ENCODE measurements at regions not wholly inside any gene's neighbourhood (a gene's known extent, or its start where the extent isn't known, plus 50 kb on each side); places are given as distances from the start of the nearest gene placed in this dataset.

DNA sequence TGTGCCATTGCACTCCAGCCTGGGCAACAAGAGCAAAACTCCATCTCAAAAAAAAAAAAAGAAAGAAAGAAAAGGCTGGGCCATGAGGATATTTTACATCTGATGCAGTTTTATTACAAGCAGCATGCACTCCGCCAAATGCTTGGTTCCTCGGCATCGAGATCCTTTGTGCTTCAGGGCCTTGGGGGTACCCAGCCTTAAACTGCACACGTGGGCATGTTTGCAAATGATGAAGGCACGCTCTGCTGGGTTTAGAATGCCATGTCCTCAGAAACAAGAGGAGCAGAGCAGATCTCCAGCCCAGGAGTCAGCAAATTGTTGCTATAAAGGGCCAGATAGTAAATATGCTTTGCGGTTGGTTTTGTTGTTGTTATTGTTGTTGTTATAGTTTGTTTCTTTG is 153.2 kb downstream of the KATNIP start:
- H3K4me1 ChIP-seq (ENCODE audit: control insufficient read depth in 2 of 3, insufficient read depth in 2 of 3, low read depth in 1 of 3, low read length in 3 of 3), result peaks cover 0 to 16% (median 0%) of the 10 kb centered on the region in 3 donors
- TF ChIP-seq, protein P1, sequence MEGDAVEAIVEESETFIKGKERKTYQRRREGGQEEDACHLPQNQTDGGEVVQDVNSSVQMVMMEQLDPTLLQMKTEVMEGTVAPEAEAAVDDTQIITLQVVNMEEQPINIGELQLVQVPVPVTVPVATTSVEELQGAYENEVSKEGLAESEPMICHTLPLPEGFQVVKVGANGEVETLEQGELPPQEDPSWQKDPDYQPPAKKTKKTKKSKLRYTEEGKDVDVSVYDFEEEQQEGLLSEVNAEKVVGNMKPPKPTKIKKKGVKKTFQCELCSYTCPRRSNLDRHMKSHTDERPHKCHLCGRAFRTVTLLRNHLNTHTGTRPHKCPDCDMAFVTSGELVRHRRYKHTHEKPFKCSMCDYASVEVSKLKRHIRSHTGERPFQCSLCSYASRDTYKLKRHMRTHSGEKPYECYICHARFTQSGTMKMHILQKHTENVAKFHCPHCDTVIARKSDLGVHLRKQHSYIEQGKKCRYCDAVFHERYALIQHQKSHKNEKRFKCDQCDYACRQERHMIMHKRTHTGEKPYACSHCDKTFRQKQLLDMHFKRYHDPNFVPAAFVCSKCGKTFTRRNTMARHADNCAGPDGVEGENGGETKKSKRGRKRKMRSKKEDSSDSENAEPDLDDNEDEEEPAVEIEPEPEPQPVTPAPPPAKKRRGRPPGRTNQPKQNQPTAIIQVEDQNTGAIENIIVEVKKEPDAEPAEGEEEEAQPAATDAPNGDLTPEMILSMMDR (IDR thresholded peaks at IDR 0.05; ENCODE audit: borderline replicate concordance, extremely low read depth, insufficient read depth), result no peak
- FAIRE-seq (no peak), DNase-seq (peak in 3 of 5 donors; percentile 8 to 62 (median 39))
- H3K9ac ChIP-seq (ENCODE audit: low read length in 3 of 3), result no peak overlapping the region
- H3K27me3 ChIP-seq (ENCODE audit: control insufficient read depth, insufficient read depth, low read length), result no peaks in the 10 kb centered on the region
- peaks cover 2 to 7% (median 5%) of the 10 kb centered on the region in 3 donors for H3K36me3 ChIP-seq (ENCODE audit: control insufficient read depth in 2 of 3, insufficient read depth in 3 of 3, low read length in 3 of 3)
- H3K4me3 ChIP-seq (ENCODE audit: low read length in 3 of 3), result no peak overlapping the region
- no peaks in the 10 kb centered on the region for H3K9me3 ChIP-seq (ENCODE audit: control insufficient read depth in 2 of 3, insufficient read depth in 1 of 3, low read length in 3 of 3)
- H3K27ac ChIP-seq (ENCODE audit: low read depth in 2 of 2, low read length in 2 of 2), result no peak overlapping the region
- intact Hi-C loops (cut with DNase I), result no loop called here

DNA sequence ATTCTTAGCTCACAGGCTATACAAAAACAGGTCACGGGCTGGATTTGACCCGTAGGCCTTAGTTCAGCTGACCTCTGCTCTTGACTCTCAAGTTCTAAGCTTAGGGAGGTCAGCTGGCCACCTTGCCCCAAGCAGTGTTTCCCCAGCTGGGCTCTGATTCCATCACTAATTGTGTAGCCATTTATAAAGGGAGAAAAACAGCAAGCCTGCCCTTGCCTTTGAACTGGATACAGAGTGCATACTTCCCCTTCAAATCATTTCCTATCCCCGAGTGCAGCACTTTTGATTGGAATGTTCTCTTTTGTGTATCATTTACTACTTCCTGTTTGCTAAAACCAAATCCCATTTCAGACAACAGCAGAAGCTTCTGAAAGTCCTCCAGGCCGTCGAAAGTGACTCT is 153.6 kb downstream of the KATNIP start:
- TF ChIP-seq, protein P1 (IDR thresholded peaks at IDR 0.05; ENCODE audit: borderline replicate concordance, extremely low read depth, insufficient read depth), result no peak
- no peak overlapping the region for H3K9ac ChIP-seq (ENCODE audit: low read length in 3 of 3)
- FAIRE-seq, result no peak
- H3K9me3 ChIP-seq (ENCODE audit: control insufficient read depth in 2 of 3, insufficient read depth in 1 of 3, low read length in 3 of 3), result no peaks in the 10 kb centered on the region
- intact Hi-C loops (cut with DNase I), result no loop called here
- DNase-seq, result peak in 2 of 5 donors; percentile 19 to 61
- H3K27me3 ChIP-seq (ENCODE audit: control insufficient read depth, insufficient read depth, low read length), result no peaks in the 10 kb centered on the region
- no peak overlapping the region for H3K27ac ChIP-seq (ENCODE audit: low read depth in 2 of 2, low read length in 2 of 2)
- H3K4me1 ChIP-seq (ENCODE audit: control insufficient read depth in 2 of 3, insufficient read depth in 2 of 3, low read depth in 1 of 3, low read length in 3 of 3), result peaks cover 0 to 16% (median 0%) of the 10 kb centered on the region in 3 donors
- no peak overlapping the region for H3K4me3 ChIP-seq (ENCODE audit: low read length in 3 of 3)
- peaks cover 2 to 7% (median 5%) of the 10 kb centered on the region in 3 donors for H3K36me3 ChIP-seq (ENCODE audit: control insufficient read depth in 2 of 3, insufficient read depth in 3 of 3, low read length in 3 of 3)

DNA sequence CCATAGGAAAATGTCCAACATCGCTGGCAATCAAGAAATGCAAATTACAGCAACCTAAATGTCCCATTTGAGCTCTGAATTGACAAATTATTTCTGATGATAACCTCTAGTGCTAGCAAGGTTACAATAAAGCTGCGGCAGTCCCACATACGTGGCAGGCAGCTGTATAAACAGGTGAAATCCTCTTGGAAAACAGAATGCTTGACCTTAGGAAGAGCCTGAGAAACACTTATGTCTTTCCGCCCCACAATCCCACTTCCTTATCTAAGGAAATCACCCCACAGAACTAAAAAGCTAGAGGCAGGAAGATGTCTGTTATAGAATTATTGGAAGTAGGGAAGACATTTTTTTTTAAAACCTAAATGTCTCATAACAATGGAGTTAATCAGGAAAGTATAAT is 154.3 kb downstream of the KATNIP start:
- FAIRE-seq (no peak), DNase-seq (peak in 1 of 5 donors; percentile 21)
- TF ChIP-seq, protein P1 (IDR thresholded peaks at IDR 0.05; ENCODE audit: borderline replicate concordance, extremely low read depth, insufficient read depth), result no peak
- H3K36me3 ChIP-seq (ENCODE audit: control insufficient read depth in 2 of 3, insufficient read depth in 3 of 3, low read length in 3 of 3), result peaks cover 2 to 5% (median 4%) of the 10 kb centered on the region in 3 donors
- intact Hi-C loops (cut with DNase I), result no loop called here
- H3K4me3 ChIP-seq (ENCODE audit: low read length in 3 of 3), result no peak overlapping the region
- H3K9me3 ChIP-seq (ENCODE audit: control insufficient read depth in 2 of 3, insufficient read depth in 1 of 3, low read length in 3 of 3), result no peaks in the 10 kb centered on the region
- no peak overlapping the region for H3K9ac ChIP-seq (ENCODE audit: low read length in 3 of 3)
- H3K27ac ChIP-seq (ENCODE audit: low read depth in 2 of 2, low read length in 2 of 2), result no peak overlapping the region
- peaks cover 0 to 16% (median 0%) of the 10 kb centered on the region in 3 donors for H3K4me1 ChIP-seq (ENCODE audit: control insufficient read depth in 2 of 3, insufficient read depth in 2 of 3, low read depth in 1 of 3, low read length in 3 of 3)
- H3K27me3 ChIP-seq (ENCODE audit: control insufficient read depth, insufficient read depth, low read length), result no peaks in the 10 kb centered on the region
